ENCODE measurements at regions not wholly inside any gene's neighbourhood (a gene's known extent, or its start where the extent isn't known, plus 50 kb on each side); places are given as distances from the start of the nearest gene placed in this dataset.

GRCh38 chr22:25447686-25448434 is 116.6 kb upstream of the GRK3 start:
- TF ChIP-seq TAF1 (IDR thresholded peaks at IDR 0.05; ENCODE audit: borderline replicate concordance, low read depth, low read length) = peak; percentile 56; the same call in 1 of the 2 replicates
- peak; percentile 76; the same call in 1 of the 2 replicates for TF ChIP-seq POLR2A (IDR thresholded peaks at IDR 0.05; ENCODE audit: low read depth, low read length)
